C1 segment of cervical spinal cord (tissue), 14 donors: ENCODE measurements at regions not wholly inside any gene's neighbourhood (a gene's known extent, or its start where the extent isn't known, plus 50 kb on each side); places are given as distances from the start of the nearest gene placed in this dataset.
A peak's percentile ranks its signal among the peaks of the same experiment; 100 is the strongest.

Experiments
- DNase-seq, 14 donors: peaks; one replicate each; lab custom pipeline; 2025; lab: John Stamatoyannopoulos, UW

- peak in 9 of 14 donors; percentile 16 to 56 (median 35) for DNase-seq
Observed at GRCh38 chr20:50273601-50274491, 83.2 kb downstream of the CEBPB start.

DNA sequence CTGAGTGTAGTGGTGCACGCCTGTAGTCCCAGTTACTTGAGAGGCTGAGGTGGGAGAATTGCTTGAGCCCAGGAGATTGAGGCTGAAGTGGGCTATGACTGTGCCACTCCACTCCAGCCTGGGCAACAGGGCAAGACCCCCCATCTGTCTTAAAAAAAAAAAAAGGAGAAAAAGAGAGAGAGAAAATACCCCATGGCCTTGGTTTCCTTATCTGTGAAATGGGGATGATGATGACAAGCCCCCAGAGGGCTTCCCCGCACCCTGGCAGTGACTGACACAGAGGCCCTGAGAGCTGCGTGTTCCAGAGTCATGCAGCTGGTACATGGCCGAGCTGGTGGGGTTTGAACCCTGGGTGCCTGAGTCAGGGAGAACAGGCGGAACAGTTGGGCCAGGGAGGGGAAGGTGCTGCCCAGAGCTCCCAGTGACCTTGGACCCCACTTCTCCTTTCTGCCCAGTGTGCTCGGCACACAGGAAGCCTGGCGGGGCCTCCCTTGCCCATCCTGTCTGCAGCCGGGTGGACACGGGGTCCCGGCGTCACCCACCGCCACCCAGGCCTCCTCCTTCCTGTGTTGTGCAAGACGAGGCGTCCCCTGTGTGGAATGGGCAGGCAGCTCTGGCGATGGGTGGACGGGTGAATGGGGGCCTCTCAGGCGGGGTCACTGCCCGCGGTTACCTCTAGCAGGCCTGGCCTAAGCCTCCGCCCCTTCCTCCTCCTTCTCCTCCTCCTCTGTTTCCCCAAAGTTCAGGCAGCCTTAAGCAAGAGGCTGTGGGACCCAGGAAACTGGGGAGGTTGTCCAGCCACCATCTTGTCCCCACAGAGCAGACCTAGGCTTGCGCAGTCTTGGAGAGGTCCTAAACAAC, 84.2 kb downstream of the CEBPB start:
- peak in 10 of 14 donors; percentile 14 to 83 (median 69) for DNase-seq

DNA sequence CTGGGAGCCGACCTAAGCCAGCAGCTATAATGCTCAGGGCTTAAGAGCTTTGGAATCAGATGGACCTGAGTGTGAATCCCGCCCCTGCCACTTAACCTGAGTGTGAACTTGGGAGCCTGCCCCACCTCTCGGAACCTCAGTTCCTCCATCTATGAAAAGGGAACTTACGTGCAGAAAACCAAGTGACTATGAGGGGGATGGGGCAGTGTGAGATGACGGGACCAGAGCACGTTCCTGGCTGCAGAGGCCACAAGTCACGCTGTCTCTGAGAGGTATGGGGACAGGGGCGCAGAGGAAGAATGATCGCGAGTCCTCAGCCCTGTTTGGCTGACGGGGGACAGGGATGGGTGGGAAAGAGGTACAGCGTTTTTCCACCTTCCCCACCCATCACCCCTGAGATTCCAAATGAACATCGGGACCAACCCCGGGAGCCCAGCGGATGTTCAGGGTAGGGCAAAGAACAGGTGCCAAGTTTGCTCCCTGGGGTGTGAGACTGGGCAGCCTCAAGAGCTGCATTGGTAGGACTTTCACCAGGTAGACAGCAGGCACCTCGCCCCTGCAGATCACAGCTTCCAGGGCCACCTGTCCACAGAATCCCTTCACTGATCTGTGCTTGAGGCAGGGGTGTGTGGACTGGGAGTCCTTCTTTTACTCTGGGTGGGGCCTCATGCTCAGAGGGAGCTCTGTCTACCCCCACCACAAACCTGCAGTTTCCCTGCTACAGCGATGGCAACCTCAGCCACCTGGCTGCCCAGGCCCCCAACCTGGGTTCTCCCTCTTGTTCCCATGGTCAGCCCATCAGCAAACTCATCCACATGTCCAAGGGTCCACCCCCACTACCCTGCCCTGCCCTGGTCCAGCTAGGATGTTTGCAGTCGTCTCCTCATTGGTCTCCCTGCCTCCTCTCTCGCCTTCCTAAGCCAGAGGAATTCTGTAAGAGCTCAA, 85.8 kb downstream of the CEBPB start:
- DNase-seq = peak in 4 of 14 donors; percentile 12 to 30 (median 18)

DNA sequence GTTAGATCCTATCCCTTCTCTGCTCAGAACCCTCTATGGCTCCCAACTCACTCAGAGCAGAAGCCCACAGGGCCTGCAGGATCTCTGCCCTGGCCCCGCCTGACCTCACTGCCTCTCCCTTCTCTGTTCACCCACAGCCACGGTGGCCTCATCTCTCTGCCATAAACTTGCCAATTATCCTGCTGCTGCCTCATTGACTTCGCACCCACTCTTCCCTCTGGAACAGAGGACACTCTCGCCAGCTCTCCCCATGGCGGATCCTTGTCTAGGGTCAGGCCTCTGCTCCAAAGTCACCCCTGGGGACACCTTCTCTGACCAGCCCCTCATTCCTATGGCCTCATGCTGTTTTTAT, 86.4 kb downstream of the CEBPB start:
- DNase-seq = no peak

GRCh38 chr20:50277460-50278376, 87.1 kb downstream of the CEBPB start:
- no peak for DNase-seq

DNA sequence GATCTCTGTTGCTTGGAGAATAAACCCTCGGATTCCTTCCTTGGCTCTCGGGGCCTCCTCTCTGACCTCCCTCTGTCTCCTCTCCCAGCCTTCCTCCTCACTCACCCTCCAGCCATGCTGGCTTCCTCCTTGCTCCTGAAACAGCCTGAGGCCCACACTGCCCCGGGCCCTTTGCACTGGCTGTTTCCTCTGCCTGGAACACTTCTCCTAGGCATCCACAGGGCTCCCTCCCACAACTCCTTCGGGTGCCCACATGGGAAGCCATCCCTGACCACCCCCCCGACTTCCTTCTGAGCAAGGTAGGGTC, 87.7 kb downstream of the CEBPB start:
- no peak for DNase-seq

- DNase-seq = no peak
Observed at GRCh38 chr20:50278684-50279531, 88.3 kb downstream of the CEBPB start.

GRCh38 chr20:50279988-50280850, 89.6 kb downstream of the CEBPB start:
- DNase-seq = no peak

DNA sequence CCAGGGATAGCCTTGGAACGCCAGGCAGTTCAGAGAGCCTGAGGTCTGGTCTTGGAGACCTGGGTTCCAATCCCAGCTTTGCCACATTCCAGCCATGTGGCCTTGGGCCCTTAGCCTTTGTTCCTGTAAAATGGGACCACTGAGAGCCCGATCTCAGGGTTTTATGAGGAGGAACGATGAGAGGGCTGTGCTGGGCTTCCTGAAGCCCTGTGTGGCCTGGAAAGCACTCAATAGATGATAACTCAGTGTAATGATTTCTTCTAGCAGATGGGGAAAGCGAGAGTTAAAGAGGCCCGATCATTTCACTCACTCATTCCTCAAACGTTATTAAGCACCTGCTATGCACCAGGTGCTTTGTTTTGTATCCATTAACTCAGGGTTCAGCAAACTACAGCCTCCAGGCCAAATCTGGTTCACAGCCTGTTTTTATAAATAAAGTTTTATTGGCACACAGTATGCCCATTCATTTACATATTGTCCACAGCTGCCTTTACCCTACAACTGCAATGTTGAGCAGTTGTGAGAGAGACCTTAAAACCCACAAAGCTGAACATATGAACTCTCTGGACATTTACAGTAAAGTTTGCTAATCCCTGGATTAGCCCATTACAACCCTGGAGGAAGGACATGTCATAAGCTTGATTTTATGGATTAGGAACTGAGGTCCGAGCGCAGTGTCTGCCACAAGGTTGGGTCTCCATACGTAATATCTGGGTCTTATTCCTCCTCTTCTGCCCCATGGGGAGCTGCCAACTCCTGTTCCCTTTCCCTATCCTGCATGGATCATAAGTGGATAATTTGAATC, 90.4 kb downstream of the CEBPB start:
- DNase-seq = no peak

DNA sequence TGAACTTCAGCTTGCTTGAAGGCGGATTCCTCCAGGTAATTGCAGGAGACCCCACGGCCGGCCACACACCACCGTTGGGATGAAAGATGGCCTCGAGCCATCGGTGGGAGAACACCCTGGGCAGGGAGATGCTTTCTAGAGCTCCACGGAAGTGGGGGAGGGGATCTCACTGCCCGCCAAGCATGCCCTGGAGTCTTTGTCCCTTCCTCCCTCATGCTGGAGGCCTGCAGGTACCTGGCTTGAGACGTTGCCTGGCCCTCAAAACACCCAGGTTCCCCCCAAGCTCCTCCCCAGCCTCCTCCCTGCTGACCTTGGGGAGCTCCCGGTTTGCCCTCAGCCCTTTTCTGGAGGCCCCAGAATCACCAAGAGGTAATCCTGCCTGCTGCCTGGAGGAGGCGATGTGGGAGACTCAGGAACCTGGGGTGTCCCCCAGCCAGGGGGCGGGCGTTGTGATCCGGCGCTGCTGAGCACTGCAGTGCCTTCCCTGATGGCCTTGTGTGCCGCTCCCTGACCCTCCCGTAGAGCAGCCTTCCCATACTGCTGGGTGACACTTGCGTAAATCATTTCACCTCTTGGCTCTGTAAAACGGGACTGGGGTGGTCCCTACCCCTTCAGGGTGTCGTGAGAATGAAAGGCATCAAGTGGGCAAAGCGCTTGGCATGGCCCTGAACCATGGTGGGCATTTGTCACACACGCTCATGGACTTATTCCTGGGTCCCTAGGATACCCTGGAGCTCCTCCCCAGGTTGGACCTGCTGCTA, 91.4 kb downstream of the CEBPB start:
- DNase-seq = no peak

DNA sequence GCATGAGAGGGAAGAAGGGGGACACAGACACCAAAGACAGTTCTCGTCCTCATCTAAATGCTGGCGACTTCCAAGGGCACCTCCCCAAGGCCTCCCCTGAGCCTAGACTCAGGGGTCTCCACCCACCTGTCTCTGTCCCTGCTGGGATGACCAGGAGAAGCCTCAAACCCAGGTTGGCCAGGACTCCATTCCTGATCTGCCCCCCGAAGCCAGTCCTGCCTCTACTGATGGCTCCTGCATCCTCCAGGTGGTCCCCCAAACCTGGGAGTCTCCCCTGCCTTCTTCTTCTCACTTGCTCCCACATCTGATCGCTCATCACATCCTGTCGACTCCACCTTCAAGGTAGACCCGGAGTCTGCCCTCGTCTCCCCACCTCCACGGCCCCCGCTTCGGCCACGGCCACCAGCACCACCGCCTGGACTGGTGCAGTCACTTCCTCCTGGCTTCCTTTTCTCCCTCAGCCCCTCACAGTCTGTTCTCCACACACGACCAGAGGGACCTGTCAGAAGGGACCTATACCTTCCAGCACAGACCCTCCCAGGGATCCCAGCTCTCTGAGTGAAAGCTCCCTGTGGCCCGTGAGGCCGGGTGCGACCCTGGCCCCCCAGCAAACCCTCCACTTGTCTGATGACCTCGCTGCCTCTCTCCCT, 92.1 kb downstream of the CEBPB start:
- DNase-seq = no peak

DNA sequence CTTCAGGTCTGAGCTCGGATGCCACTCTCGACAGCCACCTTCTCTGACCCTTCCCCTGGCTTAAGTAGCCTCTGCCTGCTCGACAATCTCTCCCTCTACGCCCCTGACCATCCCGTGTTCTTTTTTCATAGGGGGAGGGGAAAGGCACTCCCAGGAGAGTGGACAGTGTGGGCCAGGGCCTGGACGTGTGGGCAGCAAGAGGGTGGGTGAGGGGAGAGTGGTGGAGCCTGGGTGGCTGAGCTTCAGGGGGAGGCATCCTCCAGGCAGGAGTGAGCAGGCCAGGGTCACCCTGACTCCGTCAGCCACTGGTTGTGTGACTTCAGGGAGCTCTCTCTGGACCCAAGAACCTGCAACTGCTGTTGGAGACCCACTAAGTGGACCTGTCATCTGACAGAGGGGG, 92.7 kb downstream of the CEBPB start:
- DNase-seq = no peak

DNA sequence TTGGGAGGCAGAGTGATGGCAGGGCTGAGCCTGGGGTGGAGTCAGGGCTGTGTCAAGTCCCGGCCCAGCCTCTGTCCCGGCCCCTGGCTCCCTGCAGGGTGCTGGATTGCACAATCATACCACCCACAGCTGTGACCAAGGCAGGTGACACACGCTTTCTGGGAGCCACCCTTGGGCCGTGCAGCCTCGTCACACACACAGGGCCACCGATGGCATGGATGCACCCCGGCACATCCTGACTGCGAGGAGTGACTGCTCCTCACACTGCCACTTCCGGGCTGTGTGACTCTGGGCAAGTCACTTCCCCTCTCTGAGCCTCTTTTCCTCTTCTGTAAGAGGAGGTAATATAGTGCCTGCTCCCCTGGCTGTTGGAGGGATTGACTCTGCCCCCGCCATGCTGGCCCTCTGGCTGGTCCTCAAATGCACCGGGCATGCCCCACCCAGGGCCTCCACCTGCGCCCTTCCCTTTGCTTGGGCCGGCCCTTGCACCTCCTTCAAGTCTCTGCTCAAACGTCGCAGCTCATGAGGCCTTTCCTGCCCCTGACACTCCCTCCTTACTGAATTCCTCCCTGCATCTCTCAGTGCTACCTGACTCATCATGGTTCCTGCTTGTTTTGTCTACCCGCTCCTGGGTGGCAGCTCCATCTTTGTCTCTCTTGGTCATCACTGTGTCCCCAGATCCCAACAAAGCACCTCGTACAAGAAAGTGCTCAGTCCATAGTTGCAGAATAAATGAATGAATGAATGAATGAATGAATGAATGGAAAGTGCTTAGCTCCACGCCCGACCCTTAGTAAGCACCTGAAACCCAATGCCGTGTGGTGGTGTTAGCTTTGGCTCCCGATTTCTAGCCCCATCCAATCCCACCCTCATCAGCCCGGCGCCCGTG, 93.5 kb downstream of the CEBPB start:
- DNase-seq = no peak

GRCh38 chr20:50284811-50285375, 94.3 kb downstream of the CEBPB start:
- DNase-seq = no peak
